DND-41 (cell line): ENCODE measurements at regions not wholly inside any gene's neighbourhood (a gene's known extent, or its start where the extent isn't known, plus 50 kb on each side); places are given as distances from the start of the nearest gene placed in this dataset.

Experiments
- EZH2 ChIP-seq: IDR thresholded peaks from 3 replicates; pipeline ENCODE4 v1.6.1; 2012; ENCODE audit warnings: borderline replicate concordance, low read depth, mild to moderate bottlenecking, moderate library complexity, low read length, inconsistent platforms; ENCODE audit not compliant: severe bottlenecking
- TF ChIP-seq, protein P1 (sequence below): IDR thresholded peaks from 2 replicates; pipeline ENCODE4 v1.5.1; 2012; ENCODE audit warnings: borderline replicate concordance, low read length, moderate library complexity, mild to moderate bottlenecking; ENCODE audit not compliant: poor library complexity, severe bottlenecking; ENCODE audit errors: extremely low read depth

DNA sequence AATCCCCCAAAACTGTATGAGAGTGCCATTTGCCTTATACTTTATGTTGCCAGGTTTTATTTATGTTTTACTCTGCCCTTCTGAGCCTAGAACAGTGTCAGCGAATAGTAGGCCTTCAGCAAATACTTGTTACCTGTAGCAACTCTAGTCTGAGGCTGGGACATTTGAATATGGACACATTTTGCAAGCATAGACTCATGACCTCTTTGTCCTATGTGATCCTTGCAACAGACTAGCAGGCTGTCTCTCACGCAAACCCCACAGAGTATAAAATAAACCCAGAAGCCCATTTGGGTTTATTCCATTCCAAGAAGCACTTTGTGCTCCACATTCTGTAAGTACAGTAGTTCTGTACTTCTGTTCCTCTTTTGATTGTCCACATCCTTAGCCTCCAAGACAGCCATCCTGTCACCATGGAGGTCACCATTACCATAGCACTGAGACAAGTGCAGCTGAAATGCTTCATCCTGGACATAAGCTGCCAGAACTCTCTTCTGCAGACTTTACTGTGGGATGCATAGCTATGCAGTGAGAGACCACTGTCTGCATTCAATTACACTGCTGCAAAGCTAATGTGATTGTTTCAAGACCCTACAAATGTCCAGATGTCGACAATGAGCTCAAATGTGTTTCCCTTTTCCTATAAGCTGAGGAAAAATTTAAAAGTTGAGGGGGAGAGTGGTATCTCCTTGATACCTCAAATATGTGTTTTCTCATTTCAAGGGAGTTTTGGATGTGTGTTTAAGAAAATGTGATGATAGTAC, 425.7 kb downstream of the PID1 start:
- no peak for TF ChIP-seq EZH2
- TF ChIP-seq, protein P1, sequence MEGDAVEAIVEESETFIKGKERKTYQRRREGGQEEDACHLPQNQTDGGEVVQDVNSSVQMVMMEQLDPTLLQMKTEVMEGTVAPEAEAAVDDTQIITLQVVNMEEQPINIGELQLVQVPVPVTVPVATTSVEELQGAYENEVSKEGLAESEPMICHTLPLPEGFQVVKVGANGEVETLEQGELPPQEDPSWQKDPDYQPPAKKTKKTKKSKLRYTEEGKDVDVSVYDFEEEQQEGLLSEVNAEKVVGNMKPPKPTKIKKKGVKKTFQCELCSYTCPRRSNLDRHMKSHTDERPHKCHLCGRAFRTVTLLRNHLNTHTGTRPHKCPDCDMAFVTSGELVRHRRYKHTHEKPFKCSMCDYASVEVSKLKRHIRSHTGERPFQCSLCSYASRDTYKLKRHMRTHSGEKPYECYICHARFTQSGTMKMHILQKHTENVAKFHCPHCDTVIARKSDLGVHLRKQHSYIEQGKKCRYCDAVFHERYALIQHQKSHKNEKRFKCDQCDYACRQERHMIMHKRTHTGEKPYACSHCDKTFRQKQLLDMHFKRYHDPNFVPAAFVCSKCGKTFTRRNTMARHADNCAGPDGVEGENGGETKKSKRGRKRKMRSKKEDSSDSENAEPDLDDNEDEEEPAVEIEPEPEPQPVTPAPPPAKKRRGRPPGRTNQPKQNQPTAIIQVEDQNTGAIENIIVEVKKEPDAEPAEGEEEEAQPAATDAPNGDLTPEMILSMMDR: no peak
